Activated CD8-positive, alpha-beta T cell treated with anti-CD3 and anti-CD28 coated beads for 36 hours (primary cell): ENCODE measurements at regions not wholly inside any gene's neighbourhood (a gene's known extent, or its start where the extent isn't known, plus 50 kb on each side); places are given as distances from the start of the nearest gene placed in this dataset.

Experiments used
- ATAC-seq: fragments of 200-7000 bp; cut with Tn5 transposase; one replicate; pipeline ENCODE4 v1.10.0; 2021; ENCODE audit warnings: mild to moderate bottlenecking, moderate library complexity
- CTCF ChIA-PET: fragments of 350-600 bp; sonication (Branson Sonifier 250); formaldehyde crosslinking; loops from one replicate; lab custom pipeline; 2021; ENCODE audit warnings: antibody characterized with exemption; lab: Charles Lee
- POLR2A ChIA-PET: fragments of 350-600 bp; sonication (Branson Sonifier 250); formaldehyde crosslinking; loops from one replicate; lab custom pipeline; 2021; ENCODE audit warnings: antibody characterized with exemption; lab: Charles Lee
- DNase-seq: peaks from one replicate; pipeline ENCODE4 v3.0.0-alpha.2; 2020
- H3K27ac Mint-ChIP-seq: one replicate; pipeline ENCODE4 v1.8.0; 2021; ENCODE audit warnings: mild to moderate bottlenecking, mixed read lengths
- H3K27me3 Mint-ChIP-seq: one replicate; pipeline ENCODE4 v1.8.0; 2021; ENCODE audit warnings: mixed read lengths
- H3K36me3 Mint-ChIP-seq: one replicate; pipeline ENCODE4 v1.8.0; 2021; ENCODE audit warnings: low read depth, mixed read lengths
- H3K4me1 Mint-ChIP-seq: one replicate; pipeline ENCODE4 v1.8.0; 2021; ENCODE audit warnings: low read depth, mixed read lengths
- H3K4me3 Mint-ChIP-seq: one replicate; pipeline ENCODE4 v1.8.0; 2021; ENCODE audit warnings: mild to moderate bottlenecking, moderate library complexity, mixed read lengths
- H3K9me3 Mint-ChIP-seq: one replicate; pipeline ENCODE4 v1.8.0; 2021; ENCODE audit warnings: mixed read lengths
- intact Hi-C: fragments of 100-400 bp; cut with micrococcal nuclease; formaldehyde crosslinking; loops from one replicate; pipeline ENCODE4 v1.10.0; 2022
- TF ChIP-seq, protein P1 (sequence below): fragments of 200-600 bp; IDR thresholded peaks from one replicate; pipeline ENCODE4 v1.8.0; 2022; ENCODE audit warnings: antibody characterized with exemption, mild to moderate bottlenecking

DNA sequence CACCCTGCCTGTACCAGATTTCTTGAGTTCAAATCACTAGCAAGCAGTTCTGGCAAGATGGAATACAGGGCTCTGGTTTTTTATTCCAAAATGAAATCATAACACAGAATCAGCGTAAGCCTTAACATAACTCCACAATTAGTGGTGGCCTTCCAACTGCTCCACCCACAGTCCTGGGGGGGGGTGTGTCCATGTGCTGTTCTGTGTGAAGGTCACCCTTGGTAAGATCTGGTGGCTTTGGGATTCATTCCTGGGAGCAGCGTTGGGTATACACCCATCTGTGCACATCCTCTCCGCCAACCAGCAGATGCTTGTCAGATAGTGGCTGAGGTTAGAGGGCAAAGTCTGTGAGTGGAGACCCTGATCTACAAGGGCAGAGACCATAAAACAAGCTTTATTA is 49.9 kb upstream of the CD83 start:
- POLR2A ChIA-PET: interaction anchor here (1.8 kb wide), 1 partner anchor 14 kb away, joined by 4 read pairs; no protein-coding TSS in a partner anchor
- H3K4me3 Mint-ChIP-seq: no peak overlapping the region

More for the DNA sequence above, 49.9 kb upstream of the CD83 start:
- DNase-seq: no peak
- Mint-ChIP-seq H3K9me3 (no peaks in the 10 kb centered on the region), H3K4me1 (peaks cover 16% of the 10 kb centered on the region), H3K27ac (peak overlapping the region; percentile 54), H3K36me3 (no peaks in the 10 kb centered on the region), H3K27me3 (peaks cover 2% of the 10 kb centered on the region)
- intact Hi-C loops: no loop called here
- CTCF ChIA-PET: interaction anchor here (0.7 to 6.5 kb wide), 38 partner anchors 11 to 443 kb away, joined by 3 to 88 read pairs (median 7); partner anchors contain the start of gene RNF182
- TF ChIP-seq, protein P1, sequence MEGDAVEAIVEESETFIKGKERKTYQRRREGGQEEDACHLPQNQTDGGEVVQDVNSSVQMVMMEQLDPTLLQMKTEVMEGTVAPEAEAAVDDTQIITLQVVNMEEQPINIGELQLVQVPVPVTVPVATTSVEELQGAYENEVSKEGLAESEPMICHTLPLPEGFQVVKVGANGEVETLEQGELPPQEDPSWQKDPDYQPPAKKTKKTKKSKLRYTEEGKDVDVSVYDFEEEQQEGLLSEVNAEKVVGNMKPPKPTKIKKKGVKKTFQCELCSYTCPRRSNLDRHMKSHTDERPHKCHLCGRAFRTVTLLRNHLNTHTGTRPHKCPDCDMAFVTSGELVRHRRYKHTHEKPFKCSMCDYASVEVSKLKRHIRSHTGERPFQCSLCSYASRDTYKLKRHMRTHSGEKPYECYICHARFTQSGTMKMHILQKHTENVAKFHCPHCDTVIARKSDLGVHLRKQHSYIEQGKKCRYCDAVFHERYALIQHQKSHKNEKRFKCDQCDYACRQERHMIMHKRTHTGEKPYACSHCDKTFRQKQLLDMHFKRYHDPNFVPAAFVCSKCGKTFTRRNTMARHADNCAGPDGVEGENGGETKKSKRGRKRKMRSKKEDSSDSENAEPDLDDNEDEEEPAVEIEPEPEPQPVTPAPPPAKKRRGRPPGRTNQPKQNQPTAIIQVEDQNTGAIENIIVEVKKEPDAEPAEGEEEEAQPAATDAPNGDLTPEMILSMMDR: no peak
- ATAC-seq: no peak
